ENCODE measurements at regions not wholly inside any gene's neighbourhood (a gene's known extent, or its start where the extent isn't known, plus 50 kb on each side); places are given as distances from the start of the nearest gene placed in this dataset.

GRCh38 chr7:16991551-16991950, 109.8 kb upstream of the AGR3 start:
- TF ChIP-seq MAX (IDR thresholded peaks at IDR 0.05) (no peak), ZBTB7A (IDR thresholded peaks at IDR 0.05; ENCODE audit: low read depth) (no peak), FOXM1 (IDR thresholded peaks at IDR 0.05; ENCODE audit: borderline replicate concordance, low read depth) (no peak), TEAD4 (IDR thresholded peaks at IDR 0.05) (no peak), REST (IDR thresholded peaks at IDR 0.05; ENCODE audit: low read depth) (no peak), CREB1 (IDR thresholded peaks at IDR 0.05; ENCODE audit: low read depth) (no peak)

All from Ishikawa (cell line).